ENCODE measurements at regions not wholly inside any gene's neighbourhood (a gene's known extent, or its start where the extent isn't known, plus 50 kb on each side); places are given as distances from the start of the nearest gene placed in this dataset.

DNA sequence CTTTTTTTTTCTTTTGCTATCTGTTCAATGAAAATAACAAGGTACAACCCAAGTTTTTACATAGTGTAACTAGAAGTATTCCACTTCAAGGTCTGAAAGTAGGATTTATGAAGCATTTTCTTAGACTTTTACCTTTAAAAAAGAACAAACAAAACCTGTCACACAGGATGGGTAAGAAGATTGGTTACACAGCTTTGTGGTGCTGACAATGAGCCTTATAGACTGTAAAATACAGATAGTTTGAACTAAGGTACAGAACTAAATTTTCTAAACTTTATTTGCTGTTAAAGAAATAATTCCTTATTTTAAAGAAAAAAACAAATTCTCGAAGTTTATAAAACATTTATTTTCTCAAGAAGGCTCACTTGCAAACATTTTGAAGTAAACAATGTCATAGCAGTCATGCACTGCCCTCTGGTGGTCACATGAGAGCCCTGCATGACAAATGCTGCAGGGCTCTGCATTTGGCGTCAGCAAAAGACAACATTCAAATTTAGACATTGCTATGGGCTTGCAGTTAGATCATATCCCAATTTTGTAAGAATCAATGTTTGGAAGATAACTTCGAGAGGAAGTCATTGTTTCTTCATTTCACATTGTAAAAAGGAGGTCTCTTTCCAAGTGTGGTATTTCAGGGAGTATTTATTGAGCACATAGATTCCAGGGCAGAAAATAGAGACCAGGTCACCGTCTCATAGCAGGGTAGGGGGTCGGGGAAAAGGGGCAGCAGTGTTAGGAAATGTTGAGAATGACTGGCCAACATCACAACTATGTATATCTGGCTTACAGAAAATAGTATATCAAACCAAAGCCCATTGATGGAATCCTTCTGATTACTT, 115.3 kb upstream of the FMN2 start:
- no peaks in the 10 kb centered on the region for H3K36me3 ChIP-seq (ENCODE audit: low read depth)
- H4K20me1 ChIP-seq (ENCODE audit: insufficient read depth): no peaks in the 10 kb centered on the region
- peak; percentile 69 for DNase-seq
- no peak overlapping the region for H2AFZ ChIP-seq
- H3K79me2 ChIP-seq (ENCODE audit: insufficient read depth): no peaks in the 10 kb centered on the region
- peaks cover 18% of the 10 kb centered on the region for H3K27me3 ChIP-seq (replicated peaks; ENCODE audit: insufficient read depth)
- WGBS, 2 experiments (ENCODE audit: low coverage in 1 of 2, low lambda C conversion rate in 2 of 2, missing lambda C conversion rate in 2 of 2): 11 to 14% methylated on average over 5 of the region's 5 CpGs
- in situ Hi-C loops (cut with MboI): no loop called here
- no peaks in the 10 kb centered on the region for H3K4me1 ChIP-seq (ENCODE audit: insufficient read depth)
- no peak overlapping the region for H3K27ac ChIP-seq
- TF ChIP-seq EZH2 (IDR thresholded peaks at IDR 0.05; ENCODE audit: insufficient read depth, poor library complexity, severe bottlenecking) (no peak), EZH2phosphoT487 (IDR thresholded peaks at IDR 0.05; ENCODE audit: insufficient read depth, low read depth) (no peak)
- no peak overlapping the region for H3K9ac ChIP-seq
- H3K4me2 ChIP-seq (ENCODE audit: unreplicated experiment): no peak overlapping the region
- no peaks in the 10 kb centered on the region for H3K9me2 ChIP-seq (ENCODE audit: insufficient read depth)
- no peaks in the 10 kb centered on the region for H3K9me3 ChIP-seq (ENCODE audit: low read depth)
- H3F3A ChIP-seq (ENCODE audit: insufficient read depth): no peaks in the 10 kb centered on the region
- H3K4me3 ChIP-seq: no peak overlapping the region

DNA sequence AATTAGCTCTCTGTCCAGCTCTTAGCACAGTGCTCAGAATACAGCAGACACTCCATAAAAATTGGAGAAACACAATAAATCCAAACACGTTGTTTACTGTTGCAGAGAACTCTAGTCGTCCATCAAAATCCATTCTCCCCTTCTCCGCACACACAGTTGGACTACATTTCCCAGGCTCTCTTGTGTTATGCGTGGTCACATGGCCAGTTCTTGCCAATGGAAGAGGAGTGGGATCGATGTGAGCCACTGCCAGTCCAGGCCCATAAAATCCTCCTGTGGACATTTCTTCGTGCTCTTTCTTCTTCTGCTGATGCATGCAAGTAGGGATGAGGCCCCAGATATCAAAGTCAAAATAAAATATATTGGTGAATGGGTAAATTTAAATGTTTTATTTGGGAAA, 114.3 kb upstream of the FMN2 start:
- Histone ChIP-seq H4K20me1 (ENCODE audit: insufficient read depth) (no peaks in the 10 kb centered on the region), H3K36me3 (ENCODE audit: low read depth) (no peaks in the 10 kb centered on the region), H3K9ac (no peak overlapping the region), H3K4me2 (ENCODE audit: unreplicated experiment) (no peak overlapping the region), H3K79me2 (ENCODE audit: insufficient read depth) (no peaks in the 10 kb centered on the region), H3F3A (ENCODE audit: insufficient read depth) (no peaks in the 10 kb centered on the region), H3K27me3 (replicated peaks; ENCODE audit: insufficient read depth) (peaks cover 7% of the 10 kb centered on the region), H3K27ac (no peak overlapping the region), H3K4me1 (ENCODE audit: insufficient read depth) (no peaks in the 10 kb centered on the region), H2AFZ (no peak overlapping the region), H3K9me2 (ENCODE audit: insufficient read depth) (no peaks in the 10 kb centered on the region), H3K4me3 (no peak overlapping the region), H3K9me3 (ENCODE audit: low read depth) (no peaks in the 10 kb centered on the region)
- peak; percentile 9 for DNase-seq
- TF ChIP-seq EZH2 (IDR thresholded peaks at IDR 0.05; ENCODE audit: insufficient read depth, poor library complexity, severe bottlenecking) (no peak), EZH2phosphoT487 (IDR thresholded peaks at IDR 0.05; ENCODE audit: insufficient read depth, low read depth) (no peak)
- 19 to 28% methylated on average over 6 of the region's 6 CpGs for WGBS, 2 experiments (ENCODE audit: low coverage in 1 of 2, low lambda C conversion rate in 2 of 2, missing lambda C conversion rate in 2 of 2)
- in situ Hi-C loops (cut with MboI): no loop called here

DNA sequence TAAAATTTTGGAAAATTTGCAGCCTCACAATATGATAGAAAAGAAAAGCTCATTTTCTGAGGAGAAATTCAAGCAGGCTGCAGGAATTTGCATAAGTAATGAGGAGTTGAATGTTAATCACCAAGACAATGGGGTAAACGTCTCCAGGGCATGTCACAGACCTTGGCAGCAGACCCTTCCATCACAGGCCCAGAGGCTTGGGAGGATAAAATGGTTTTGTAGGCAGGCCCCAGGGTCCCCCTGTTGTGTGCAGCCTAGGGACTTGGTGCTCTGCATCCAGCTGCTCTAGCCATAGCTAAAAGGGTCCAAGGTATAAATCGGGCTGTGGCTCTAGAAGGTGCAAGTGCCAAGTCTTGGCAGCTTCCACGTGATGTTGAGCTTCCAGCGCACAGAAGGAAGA, 112.2 kb upstream of the FMN2 start:
- no peaks in the 10 kb centered on the region for H3K4me1 ChIP-seq (ENCODE audit: insufficient read depth)
- WGBS, 2 experiments (ENCODE audit: low coverage in 1 of 2, low lambda C conversion rate in 2 of 2, missing lambda C conversion rate in 2 of 2): 18 to 23% methylated on average over 4 of the region's 4 CpGs
- no peaks in the 10 kb centered on the region for H4K20me1 ChIP-seq (ENCODE audit: insufficient read depth)
- H3K36me3 ChIP-seq (ENCODE audit: low read depth): no peaks in the 10 kb centered on the region
- H3K27ac ChIP-seq: no peak overlapping the region
- DNase-seq: no peak
- no peak overlapping the region for H2AFZ ChIP-seq
- no peaks in the 10 kb centered on the region for H3K9me3 ChIP-seq (ENCODE audit: low read depth)
- no peak overlapping the region for H3K4me3 ChIP-seq
- H3K9me2 ChIP-seq (ENCODE audit: insufficient read depth): no peaks in the 10 kb centered on the region
- no peak for TF ChIP-seq EZH2 (IDR thresholded peaks at IDR 0.05; ENCODE audit: insufficient read depth, poor library complexity, severe bottlenecking)
- no peak for TF ChIP-seq EZH2phosphoT487 (IDR thresholded peaks at IDR 0.05; ENCODE audit: insufficient read depth, low read depth)
- H3F3A ChIP-seq (ENCODE audit: insufficient read depth): no peaks in the 10 kb centered on the region
- H3K9ac ChIP-seq: no peak overlapping the region
- H3K4me2 ChIP-seq (ENCODE audit: unreplicated experiment): no peak overlapping the region
- no peaks in the 10 kb centered on the region for H3K79me2 ChIP-seq (ENCODE audit: insufficient read depth)
- H3K27me3 ChIP-seq (replicated peaks; ENCODE audit: insufficient read depth): peaks cover 15% of the 10 kb centered on the region
- in situ Hi-C loops (cut with MboI): no loop called here

DNA sequence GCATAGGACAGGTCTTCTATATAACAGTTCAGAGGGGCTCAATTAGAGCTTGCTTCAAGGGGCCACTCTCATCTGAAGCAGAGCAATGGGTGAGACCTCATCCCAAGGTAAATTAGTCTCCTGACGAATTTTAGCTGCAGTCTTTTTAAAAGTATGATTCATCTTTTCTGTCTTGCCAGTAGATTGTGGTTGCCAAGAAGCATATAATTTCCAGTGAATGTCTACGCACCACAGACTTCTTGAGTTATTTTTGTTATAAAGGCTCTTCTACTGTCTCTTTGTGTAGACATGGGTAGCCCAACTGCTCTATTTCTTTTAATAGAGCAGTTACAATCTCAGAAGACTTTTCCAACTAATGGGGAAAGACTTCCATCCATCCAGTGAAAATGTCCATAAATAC, 108.9 kb upstream of the FMN2 start:
- H3K79me2 ChIP-seq (ENCODE audit: insufficient read depth): no peaks in the 10 kb centered on the region
- TF ChIP-seq EZH2 (IDR thresholded peaks at IDR 0.05; ENCODE audit: insufficient read depth, poor library complexity, severe bottlenecking) (no peak), EZH2phosphoT487 (IDR thresholded peaks at IDR 0.05; ENCODE audit: insufficient read depth, low read depth) (no peak)
- in situ Hi-C loops (cut with MboI): no loop called here
- no peak overlapping the region for H3K9ac ChIP-seq
- DNase-seq: peak; percentile 49
- peaks cover 24% of the 10 kb centered on the region for H3K27me3 ChIP-seq (replicated peaks; ENCODE audit: insufficient read depth)
- H3K4me3 ChIP-seq: no peak overlapping the region
- no peaks in the 10 kb centered on the region for H3K9me2 ChIP-seq (ENCODE audit: insufficient read depth)
- H3K9me3 ChIP-seq (ENCODE audit: low read depth): no peaks in the 10 kb centered on the region
- no peaks in the 10 kb centered on the region for H3K4me1 ChIP-seq (ENCODE audit: insufficient read depth)
- H4K20me1 ChIP-seq (ENCODE audit: insufficient read depth): no peaks in the 10 kb centered on the region
- H3K4me2 ChIP-seq (ENCODE audit: unreplicated experiment): no peak overlapping the region
- 0 to 2% methylated on average over 2 of the region's 2 CpGs for WGBS, 2 experiments (ENCODE audit: low coverage in 1 of 2, low lambda C conversion rate in 2 of 2, missing lambda C conversion rate in 2 of 2)
- H3K27ac ChIP-seq: no peak overlapping the region
- no peak overlapping the region for H2AFZ ChIP-seq
- no peaks in the 10 kb centered on the region for H3K36me3 ChIP-seq (ENCODE audit: low read depth)
- H3F3A ChIP-seq (ENCODE audit: insufficient read depth): no peaks in the 10 kb centered on the region

Data from GM23248 (cell line).